Activated naive CD4-positive, alpha-beta T cell treated with anti-CD3 and anti-CD28 coated beads, Interleukin-2, amount 50 U/mL, for 72 hours (primary cell): ENCODE measurements at regions not wholly inside any gene's neighbourhood (a gene's known extent, or its start where the extent isn't known, plus 50 kb on each side); places are given as distances from the start of the nearest gene placed in this dataset.
A peak's percentile ranks its signal among the peaks of the same experiment; 100 is the strongest.

ENCODE experiments used
- ATAC-seq, 2 donors: fragments of 150-1000 bp; cut with Tn5 transposase; 2 replicates each; pipeline ENCODE4 v1.10.0; 2021; ENCODE audit warnings: mild to moderate bottlenecking in 2 of 2, moderate library complexity in 2 of 2
- DNase-seq, 2 donors: peaks; one replicate each; pipeline ENCODE4 v3.0.0; 2021 to 2022; ENCODE audit warnings: low spot score in 2 of 2
- H3K27ac Mint-ChIP-seq, 2 donors: one replicate each; pipeline ENCODE4 v1.8.0; 2022; ENCODE audit warnings: mild to moderate bottlenecking in 2 of 2, mixed read lengths in 2 of 2
- H3K36me3 Mint-ChIP-seq, 2 donors: one replicate each; pipeline ENCODE4 v1.8.0; 2022; ENCODE audit warnings: mixed read lengths in 2 of 2
- H3K9me3 Mint-ChIP-seq, 2 donors: one replicate each; pipeline ENCODE4 v1.8.0; 2022; ENCODE audit warnings: mixed read lengths in 2 of 2

- ATAC-seq, result no peak
- Mint-ChIP-seq H3K9me3 (peaks cover 0 to 9% of the 10 kb centered on the region in 2 donors), H3K36me3 (no peaks in the 10 kb centered on the region)
Measured at GRCh38 chr12:94726236-94726835, 76.0 kb upstream of the TMCC3 start.

GRCh38 chr12:94725375-94726168 is 75.2 kb upstream of the TMCC3 start:
- Mint-ChIP-seq H3K9me3 (peaks cover 0 to 9% of the 10 kb centered on the region in 2 donors), H3K36me3 (no peaks in the 10 kb centered on the region), H3K27ac (no peak overlapping the region)
- ATAC-seq (no peak), DNase-seq (no peak)

More at GRCh38 chr12:94726236-94726835, 76.0 kb upstream of the TMCC3 start:
- DNase-seq, result no peak
- H3K27ac Mint-ChIP-seq, result no peak overlapping the region

GRCh38 chr12:94722664-94723063 is 72.3 kb upstream of the TMCC3 start:
- H3K9me3 Mint-ChIP-seq, result peaks cover 0 to 7% of the 10 kb centered on the region in 2 donors
- no peak overlapping the region for H3K27ac Mint-ChIP-seq
- ATAC-seq (no peak), DNase-seq (no peak)
- H3K36me3 Mint-ChIP-seq, result no peaks in the 10 kb centered on the region

GRCh38 chr12:94721173-94721572 is 70.8 kb upstream of the TMCC3 start:
- H3K36me3 Mint-ChIP-seq, result no peaks in the 10 kb centered on the region
- DNase-seq (no peak), ATAC-seq (no peak)
- H3K27ac Mint-ChIP-seq, result no peak overlapping the region
- no peaks in the 10 kb centered on the region for H3K9me3 Mint-ChIP-seq

GRCh38 chr12:94718114-94718513 is 67.8 kb upstream of the TMCC3 start:
- Mint-ChIP-seq H3K27ac (no peak overlapping the region), H3K9me3 (no peaks in the 10 kb centered on the region), H3K36me3 (no peaks in the 10 kb centered on the region)
- DNase-seq, result no peak
- no peak for ATAC-seq

- Mint-ChIP-seq H3K36me3 (no peaks in the 10 kb centered on the region), H3K9me3 (no peaks in the 10 kb centered on the region), H3K27ac (no peak overlapping the region)
- ATAC-seq (no peak), DNase-seq (no peak)
Measured at GRCh38 chr12:94717656-94718055, 67.3 kb upstream of the TMCC3 start.

- H3K27ac Mint-ChIP-seq, result no peak overlapping the region
- no peaks in the 10 kb centered on the region for H3K9me3 Mint-ChIP-seq
- H3K36me3 Mint-ChIP-seq, result no peaks in the 10 kb centered on the region
- DNase-seq, result no peak
- no peak for ATAC-seq
Measured at GRCh38 chr12:94717108-94717507, 66.8 kb upstream of the TMCC3 start.

GRCh38 chr12:94716339-94716738 is 66.0 kb upstream of the TMCC3 start:
- no peaks in the 10 kb centered on the region for H3K36me3 Mint-ChIP-seq
- no peaks in the 10 kb centered on the region for H3K9me3 Mint-ChIP-seq
- no peak overlapping the region for H3K27ac Mint-ChIP-seq
- DNase-seq (no peak), ATAC-seq (no peak)

- no peaks in the 10 kb centered on the region for H3K9me3 Mint-ChIP-seq
- H3K27ac Mint-ChIP-seq, result no peak overlapping the region
- ATAC-seq (peak; percentile 31 to 38), DNase-seq (no peak)
- H3K36me3 Mint-ChIP-seq, result no peaks in the 10 kb centered on the region
Measured at GRCh38 chr12:94714378-94715114, 64.2 kb upstream of the TMCC3 start.

- Mint-ChIP-seq H3K27ac (no peak overlapping the region), H3K9me3 (no peaks in the 10 kb centered on the region), H3K36me3 (no peaks in the 10 kb centered on the region)
- ATAC-seq, result no peak
- DNase-seq, result no peak
Measured at GRCh38 chr12:94712815-94713515, 62.6 kb upstream of the TMCC3 start.

- Mint-ChIP-seq H3K27ac (no peak overlapping the region), H3K9me3 (no peaks in the 10 kb centered on the region), H3K36me3 (no peaks in the 10 kb centered on the region)
- DNase-seq, result peak in 1 of 2 donors; percentile 11
- ATAC-seq, result peak in 1 of 2 donors; percentile 46
Measured at GRCh38 chr12:94710933-94711332, 60.6 kb upstream of the TMCC3 start.

GRCh38 chr12:94707892-94708291 is 57.5 kb upstream of the TMCC3 start:
- DNase-seq (no peak), ATAC-seq (no peak)
- H3K9me3 Mint-ChIP-seq, result no peaks in the 10 kb centered on the region
- no peaks in the 10 kb centered on the region for H3K36me3 Mint-ChIP-seq
- H3K27ac Mint-ChIP-seq, result no peak overlapping the region

- Mint-ChIP-seq H3K36me3 (no peaks in the 10 kb centered on the region), H3K9me3 (no peaks in the 10 kb centered on the region), H3K27ac (no peak overlapping the region)
- DNase-seq (no peak), ATAC-seq (no peak)
Measured at GRCh38 chr12:94707036-94707435, 56.7 kb upstream of the TMCC3 start.

GRCh38 chr12:94706250-94706661 is 55.9 kb upstream of the TMCC3 start:
- H3K27ac Mint-ChIP-seq, result no peak overlapping the region
- ATAC-seq, result peak; percentile 87 to 94
- DNase-seq, result no peak

GRCh38 chr12:94705676-94706075 is 55.3 kb upstream of the TMCC3 start:
- H3K9me3 Mint-ChIP-seq, result no peaks in the 10 kb centered on the region
- DNase-seq (no peak), ATAC-seq (no peak)
- H3K27ac Mint-ChIP-seq, result no peak overlapping the region
- no peaks in the 10 kb centered on the region for H3K36me3 Mint-ChIP-seq

More at GRCh38 chr12:94706250-94706661, 55.9 kb upstream of the TMCC3 start:
- Mint-ChIP-seq H3K36me3 (no peaks in the 10 kb centered on the region), H3K9me3 (no peaks in the 10 kb centered on the region)

GRCh38 chr12:94704452-94705306 is 54.3 kb upstream of the TMCC3 start:
- H3K27ac Mint-ChIP-seq, result no peak overlapping the region
- no peaks in the 10 kb centered on the region for H3K9me3 Mint-ChIP-seq
- no peak for DNase-seq
- no peak for ATAC-seq
- H3K36me3 Mint-ChIP-seq, result peaks cover 0 to 2% of the 10 kb centered on the region in 2 donors
